Mucosa of rectum (tissue), 2 donors: ENCODE measurements at regions not wholly inside any gene's neighbourhood (a gene's known extent, or its start where the extent isn't known, plus 50 kb on each side); places are given as distances from the start of the nearest gene placed in this dataset.

Experiments used
- H3K27ac ChIP-seq, 2 donors: one replicate each; pipeline ENCODE4 v1.7.0; 2013; ENCODE audit warnings: inconsistent platforms in 2 of 2, low read depth in 2 of 2, low read length in 2 of 2
- H3K27me3 ChIP-seq, 2 donors: one replicate each; pipeline ENCODE4 v1.7.0; 2013; ENCODE audit warnings: low read length in 2 of 2; ENCODE audit not compliant: control insufficient read depth in 2 of 2, insufficient read depth in 2 of 2
- H3K36me3 ChIP-seq, 2 donors: one replicate each; pipeline ENCODE4 v1.7.0; 2013; ENCODE audit warnings: low read length in 2 of 2; ENCODE audit not compliant: control insufficient read depth in 2 of 2, insufficient read depth in 2 of 2
- H3K4me1 ChIP-seq, 2 donors: one replicate each; pipeline ENCODE4 v1.7.0; 2013; ENCODE audit warnings: low read length in 2 of 2, mild to moderate bottlenecking in 1 of 2; ENCODE audit not compliant: control insufficient read depth in 2 of 2, insufficient read depth in 2 of 2
- H3K4me3 ChIP-seq, 2 donors: one replicate each; pipeline ENCODE4 v1.7.0; 2013; ENCODE audit warnings: low read length in 2 of 2
- H3K9ac ChIP-seq, 2 donors: one replicate each; pipeline ENCODE4 v1.7.0; 2013; ENCODE audit warnings: low read length in 2 of 2, low read depth in 1 of 2, mild to moderate bottlenecking in 1 of 2
- H3K9me3 ChIP-seq, 2 donors: one replicate each; pipeline ENCODE4 v1.7.0; 2013; ENCODE audit warnings: low read length in 2 of 2; ENCODE audit not compliant: control insufficient read depth in 2 of 2
- donor health status: healthy.
- donor health status: Normal muscosa, but diverticular disease.

DNA sequence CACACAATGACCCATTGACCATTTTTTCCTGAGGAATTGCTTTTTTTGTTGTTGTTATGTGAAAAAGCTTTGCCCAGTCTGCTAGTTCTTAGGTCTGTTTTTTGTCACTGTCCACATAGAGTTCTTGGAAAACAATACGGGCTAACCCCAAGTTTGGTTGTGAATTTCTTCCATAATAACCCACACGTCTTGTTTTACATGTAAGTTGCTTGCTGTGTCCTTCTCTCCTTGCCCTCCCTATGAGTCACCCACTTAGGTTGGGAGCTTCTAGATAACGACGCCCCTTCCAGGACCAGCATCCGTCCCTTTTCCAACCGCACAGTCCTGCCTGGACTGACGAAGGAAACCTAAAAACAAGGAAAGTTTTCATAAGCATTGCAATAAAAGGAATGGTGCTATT, 175.3 kb upstream of the HS3ST3A1 start:
- Histone ChIP-seq H3K9ac (no peak overlapping the region), H3K27me3 (no peaks in the 10 kb centered on the region), H3K36me3 (no peaks in the 10 kb centered on the region), H3K9me3 (no peaks in the 10 kb centered on the region), H3K4me1 (no peaks in the 10 kb centered on the region), H3K4me3 (no peak overlapping the region), H3K27ac (no peak overlapping the region)

DNA sequence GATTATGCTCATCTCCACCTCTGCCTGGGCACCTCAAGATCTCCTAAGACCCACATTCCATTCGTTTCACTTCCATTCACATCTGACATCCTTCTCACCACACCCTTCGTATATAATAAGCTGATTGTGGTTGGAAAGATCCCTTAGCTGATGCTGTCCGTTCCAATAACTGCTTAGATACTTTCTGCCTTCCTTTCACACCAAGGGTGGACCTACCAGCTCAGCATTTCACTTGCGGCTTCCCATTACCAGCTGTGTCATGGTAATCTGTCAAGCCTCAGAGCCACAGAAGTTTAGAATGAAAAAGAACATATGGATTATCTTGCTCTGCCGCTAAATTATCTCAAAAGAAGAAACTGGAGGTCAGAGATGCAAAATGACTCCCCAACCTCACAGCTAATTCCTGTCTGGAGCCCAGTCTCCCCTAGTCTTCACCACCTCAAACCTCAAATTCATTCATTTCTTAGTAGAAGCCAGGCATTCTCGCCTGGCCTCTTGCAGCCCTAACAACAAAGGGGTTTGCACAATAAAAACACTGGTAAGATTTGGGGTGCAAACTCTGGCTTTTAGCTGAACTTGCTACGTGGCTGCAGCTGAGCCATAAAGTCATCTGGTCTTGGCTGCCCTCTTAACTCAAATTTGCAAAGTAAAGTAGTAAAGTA, 182.8 kb upstream of the HS3ST3A1 start:
- Histone ChIP-seq H3K4me1 (no peaks in the 10 kb centered on the region), H3K27me3 (no peaks in the 10 kb centered on the region), H3K36me3 (no peaks in the 10 kb centered on the region), H3K4me3 (no peak overlapping the region), H3K27ac (no peak overlapping the region), H3K9ac (no peak overlapping the region), H3K9me3 (no peaks in the 10 kb centered on the region)

DNA sequence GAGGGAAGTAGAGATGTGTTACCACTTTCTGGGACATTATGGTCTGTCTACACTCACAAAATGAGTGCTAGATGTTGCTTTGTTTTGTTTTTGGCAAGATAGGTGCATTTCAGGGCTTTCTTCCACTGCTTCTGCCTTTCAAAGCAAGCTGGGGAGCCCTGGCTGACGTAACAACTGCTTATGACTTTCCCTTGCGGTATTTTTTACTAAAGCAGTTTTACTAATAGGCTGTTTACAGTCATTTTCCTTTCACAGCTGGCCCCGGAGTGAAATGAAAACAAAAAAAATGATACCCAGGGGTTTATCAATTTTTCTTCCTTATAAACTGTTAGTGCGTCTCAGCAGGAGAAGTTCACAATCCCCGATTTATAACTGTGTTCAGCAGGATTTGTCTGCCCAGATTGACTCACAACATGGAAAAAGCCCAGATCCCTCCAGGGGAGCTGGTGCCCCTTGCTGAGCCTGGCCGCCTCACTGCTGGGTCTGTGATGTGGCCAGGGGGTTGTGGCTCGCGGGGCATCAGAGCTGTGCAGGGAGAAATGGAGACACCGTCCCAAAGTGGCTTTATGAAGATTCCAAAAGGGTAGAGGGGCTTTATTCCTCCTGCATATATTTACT, 184.4 kb upstream of the HS3ST3A1 start:
- no peaks in the 10 kb centered on the region for H3K36me3 ChIP-seq
- H3K27me3 ChIP-seq: no peaks in the 10 kb centered on the region

DNA sequence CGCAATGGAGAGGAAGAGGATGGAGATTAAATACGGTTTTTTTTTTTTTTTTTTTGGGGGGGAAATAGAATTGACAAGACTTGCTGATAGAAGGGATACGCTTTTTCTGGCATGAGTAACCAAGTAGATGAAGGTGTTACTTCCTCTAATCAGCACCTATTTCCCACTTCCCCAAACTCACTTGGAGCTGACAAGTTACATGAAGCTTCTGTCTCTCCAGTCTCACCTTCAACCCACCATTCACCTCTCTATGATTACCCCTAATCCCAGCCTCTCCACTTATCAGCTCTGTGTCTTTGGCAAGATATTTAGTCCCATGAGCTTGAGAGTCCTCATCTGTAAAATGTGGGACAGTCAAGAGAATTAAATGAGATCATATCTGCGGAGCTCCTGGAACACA, 185.9 kb upstream of the HS3ST3A1 start:
- Histone ChIP-seq H3K36me3 (no peaks in the 10 kb centered on the region), H3K27ac (no peak overlapping the region), H3K4me1 (no peaks in the 10 kb centered on the region), H3K9ac (no peak overlapping the region), H3K9me3 (no peaks in the 10 kb centered on the region), H3K4me3 (no peak overlapping the region), H3K27me3 (no peaks in the 10 kb centered on the region)

More for the DNA sequence above, 184.4 kb upstream of the HS3ST3A1 start:
- Histone ChIP-seq H3K4me1 (no peaks in the 10 kb centered on the region), H3K9me3 (no peaks in the 10 kb centered on the region), H3K9ac (no peak overlapping the region), H3K4me3 (no peak overlapping the region), H3K27ac (no peak overlapping the region)

DNA sequence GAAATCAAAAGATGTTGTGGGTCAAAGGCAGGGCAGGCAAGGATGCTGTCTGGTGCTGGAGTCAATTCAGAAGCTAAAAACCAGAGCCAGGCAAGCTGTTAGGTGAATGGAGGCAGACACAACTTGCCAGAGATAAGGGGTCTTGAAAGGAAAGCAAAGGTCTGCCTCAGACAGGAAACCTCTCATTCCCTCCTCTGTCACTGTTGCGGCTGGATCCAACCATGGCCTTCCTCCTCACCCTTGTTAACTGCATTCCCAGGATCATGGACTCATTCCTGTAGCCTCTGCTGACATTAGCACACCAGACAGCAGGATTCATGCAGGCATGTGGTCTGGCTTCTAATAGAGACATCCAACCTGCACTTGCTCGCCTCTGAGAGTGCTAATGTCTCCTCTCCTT, 186.7 kb upstream of the HS3ST3A1 start:
- Histone ChIP-seq H3K4me3 (no peak overlapping the region), H3K27me3 (no peaks in the 10 kb centered on the region), H3K27ac (no peak overlapping the region)

DNA sequence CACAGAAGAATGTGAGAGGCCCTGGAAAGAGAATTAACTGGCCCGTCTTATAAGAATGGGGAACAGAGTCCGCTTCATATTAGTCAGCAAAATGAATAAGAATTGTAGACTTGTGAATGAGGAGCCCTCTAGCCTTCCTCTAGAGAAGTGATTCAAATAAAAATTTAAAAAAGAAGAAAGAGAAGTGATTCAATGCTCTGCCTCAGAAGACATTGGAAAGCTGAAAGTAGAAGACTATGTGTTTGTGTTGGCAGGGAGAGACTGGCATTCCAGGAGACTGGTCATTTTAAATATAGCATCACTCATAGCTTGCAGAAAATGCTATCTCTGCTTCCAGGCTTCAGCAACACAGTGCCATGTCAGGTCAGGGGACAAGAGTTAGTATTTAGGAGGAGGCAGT, 190.6 kb upstream of the HS3ST3A1 start:
- Histone ChIP-seq H3K27me3 (no peaks in the 10 kb centered on the region), H3K9me3 (no peaks in the 10 kb centered on the region), H3K9ac (no peak overlapping the region), H3K4me3 (no peak overlapping the region), H3K36me3 (no peaks in the 10 kb centered on the region), H3K27ac (no peak overlapping the region), H3K4me1 (no peaks in the 10 kb centered on the region)

More for the DNA sequence above, 186.7 kb upstream of the HS3ST3A1 start:
- Histone ChIP-seq H3K9ac (no peak overlapping the region), H3K4me1 (no peaks in the 10 kb centered on the region), H3K9me3 (no peaks in the 10 kb centered on the region), H3K36me3 (no peaks in the 10 kb centered on the region)

DNA sequence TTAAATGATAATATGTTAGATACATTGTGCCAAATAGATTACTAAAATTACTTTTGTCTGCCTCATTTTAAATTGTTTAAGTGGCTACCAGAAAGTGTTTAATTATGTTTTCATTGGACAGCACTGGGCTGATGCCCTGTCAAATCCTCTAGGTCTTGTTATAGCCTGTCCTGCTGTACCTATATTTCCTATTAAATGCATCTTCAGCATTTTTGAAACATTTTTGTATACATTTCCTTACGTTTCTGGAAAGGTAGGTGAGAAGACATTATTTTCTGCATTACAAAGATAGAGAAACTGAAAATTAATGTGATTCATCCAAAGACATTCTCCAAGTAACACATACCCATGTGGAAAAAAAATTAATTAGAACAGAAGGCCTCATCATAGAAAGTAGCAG, 192.2 kb upstream of the HS3ST3A1 start:
- H3K36me3 ChIP-seq: no peaks in the 10 kb centered on the region

DNA sequence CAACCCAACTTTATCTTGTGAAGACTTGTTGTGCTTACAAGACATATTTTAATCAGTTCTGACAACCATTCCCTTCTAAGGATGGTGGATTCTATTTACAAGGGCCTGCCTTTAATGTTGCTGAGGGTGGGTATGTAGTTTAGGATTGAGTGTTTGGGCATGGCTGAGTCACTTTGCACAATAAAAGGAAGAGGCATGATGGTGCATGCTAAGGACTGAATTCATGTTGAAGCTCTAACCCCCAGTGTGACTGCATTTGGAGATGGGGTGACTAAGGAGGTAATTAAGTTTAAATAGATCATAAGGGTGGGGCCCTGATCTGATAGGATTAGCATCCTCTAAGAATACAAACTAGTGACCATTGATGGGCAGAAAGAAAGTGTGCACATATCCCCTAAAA, 196.1 kb upstream of the HS3ST3A1 start:
- no peaks in the 10 kb centered on the region for H3K27me3 ChIP-seq
- H3K9ac ChIP-seq: no peak overlapping the region
- H3K9me3 ChIP-seq: no peaks in the 10 kb centered on the region
- no peak overlapping the region for H3K27ac ChIP-seq
- no peak overlapping the region for H3K4me3 ChIP-seq
- no peaks in the 10 kb centered on the region for H3K4me1 ChIP-seq
- H3K36me3 ChIP-seq: no peaks in the 10 kb centered on the region

More for the DNA sequence above, 192.2 kb upstream of the HS3ST3A1 start:
- no peak overlapping the region for H3K9ac ChIP-seq
- H3K4me1 ChIP-seq: no peaks in the 10 kb centered on the region
- H3K4me3 ChIP-seq: no peak overlapping the region
- H3K27ac ChIP-seq: no peak overlapping the region
- no peaks in the 10 kb centered on the region for H3K27me3 ChIP-seq
- no peaks in the 10 kb centered on the region for H3K9me3 ChIP-seq

DNA sequence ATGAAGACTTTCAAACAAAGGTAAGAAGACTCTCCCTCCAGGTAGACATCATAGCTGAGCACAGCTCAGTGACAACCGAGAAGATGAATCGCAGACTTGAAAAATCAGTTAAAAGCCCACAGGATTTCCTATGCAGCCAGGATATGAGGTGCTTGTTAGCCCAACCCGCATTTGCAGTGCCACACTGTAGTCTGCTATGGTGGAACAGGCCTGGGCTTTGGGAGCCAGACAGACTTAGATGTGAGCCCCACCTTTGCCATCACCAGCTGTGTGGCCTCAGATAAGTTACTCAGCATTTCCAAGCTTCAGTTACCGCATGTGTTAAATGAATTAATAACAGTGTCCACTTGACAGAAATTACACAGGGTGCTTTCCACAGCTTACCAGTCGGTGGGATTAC, 204.4 kb upstream of the HS3ST3A1 start:
- H3K36me3 ChIP-seq: no peaks in the 10 kb centered on the region
- no peaks in the 10 kb centered on the region for H3K4me1 ChIP-seq
- H3K9me3 ChIP-seq: no peaks in the 10 kb centered on the region

DNA sequence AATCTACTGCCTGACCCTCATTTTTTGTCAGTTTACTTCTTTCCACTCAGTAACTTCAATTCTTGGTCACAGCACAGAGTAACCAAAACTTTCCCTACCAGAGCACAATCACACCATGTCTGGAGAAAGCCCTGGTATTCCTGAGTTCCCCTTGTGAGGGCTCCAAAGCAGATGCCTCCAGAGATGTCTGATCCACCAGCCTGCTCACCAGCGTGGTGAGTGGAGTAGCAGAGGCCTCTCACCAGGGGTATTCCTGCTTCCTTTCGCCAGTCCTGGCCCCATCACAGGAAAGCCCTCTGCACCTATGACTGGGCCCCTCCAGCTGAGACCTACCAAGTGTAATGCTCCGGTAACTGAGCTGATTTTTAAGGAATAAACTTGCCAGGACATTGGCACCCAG, 205.4 kb upstream of the HS3ST3A1 start:
- H3K9me3 ChIP-seq: no peaks in the 10 kb centered on the region

More for the DNA sequence above, 204.4 kb upstream of the HS3ST3A1 start:
- H3K9ac ChIP-seq: no peak overlapping the region
- no peak overlapping the region for H3K4me3 ChIP-seq
- no peak overlapping the region for H3K27ac ChIP-seq
- no peaks in the 10 kb centered on the region for H3K27me3 ChIP-seq

More for the DNA sequence above, 205.4 kb upstream of the HS3ST3A1 start:
- Histone ChIP-seq H3K4me3 (no peak overlapping the region), H3K27ac (no peak overlapping the region), H3K4me1 (no peaks in the 10 kb centered on the region), H3K27me3 (no peaks in the 10 kb centered on the region), H3K36me3 (no peaks in the 10 kb centered on the region), H3K9ac (no peak overlapping the region)
